ENCODE measurements at regions not wholly inside any gene's neighbourhood (a gene's known extent, or its start where the extent isn't known, plus 50 kb on each side); places are given as distances from the start of the nearest gene placed in this dataset.
"Not testable (repeated sequence)": the region's sequence is repeated elsewhere in the genome, so short reads cannot be mapped to it uniquely, and the experiment has no call there.

DNA sequence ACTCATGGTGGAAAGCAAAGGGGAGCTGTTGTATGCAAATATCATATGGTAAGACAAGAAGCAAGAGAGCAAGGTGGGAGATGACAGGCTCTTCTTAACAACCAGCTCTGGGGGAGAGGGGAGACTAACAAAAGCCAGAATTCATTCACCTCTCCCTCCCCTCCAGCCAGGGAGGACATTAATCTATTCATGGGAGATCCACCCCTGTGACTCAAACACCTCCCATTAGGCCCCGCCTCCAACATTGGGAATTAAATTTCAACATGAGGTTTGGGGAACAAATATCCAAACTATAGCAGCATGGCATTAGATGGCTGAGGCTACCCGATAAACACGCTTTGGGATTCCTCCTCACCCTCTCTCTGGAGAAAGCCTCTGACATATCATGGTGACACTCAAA, 210.6 kb downstream of the RHOU start:
- DNase-seq: no peak

- not testable (repeated sequence) for DNase-seq
Measured at GRCh38 chr1:228949617-228950016, 214.3 kb downstream of the RHOU start.

DNA sequence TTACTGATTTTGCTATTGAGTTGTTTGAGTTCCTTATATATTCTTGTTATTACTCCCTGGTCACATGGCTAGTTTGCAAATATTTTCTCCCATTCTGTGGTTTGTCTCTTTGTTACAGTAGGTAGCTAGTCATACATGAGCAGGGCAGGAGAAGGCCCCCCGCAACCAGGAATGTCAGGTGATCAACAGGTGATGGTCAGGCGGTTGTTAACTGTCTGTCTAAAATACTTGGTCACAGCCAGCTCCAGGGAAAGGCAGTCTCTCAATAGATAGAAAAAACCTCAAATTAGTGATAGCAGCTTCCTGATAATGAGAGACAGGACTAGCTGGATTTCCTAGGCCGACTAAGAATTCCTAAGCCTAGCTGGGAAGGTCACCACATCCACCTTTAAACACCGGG, 217.9 kb downstream of the RHOU start:
- DNase-seq: no peak

GRCh38 chr1:228953808-228954207, 218.5 kb downstream of the RHOU start:
- not testable (repeated sequence) for DNase-seq

DNA sequence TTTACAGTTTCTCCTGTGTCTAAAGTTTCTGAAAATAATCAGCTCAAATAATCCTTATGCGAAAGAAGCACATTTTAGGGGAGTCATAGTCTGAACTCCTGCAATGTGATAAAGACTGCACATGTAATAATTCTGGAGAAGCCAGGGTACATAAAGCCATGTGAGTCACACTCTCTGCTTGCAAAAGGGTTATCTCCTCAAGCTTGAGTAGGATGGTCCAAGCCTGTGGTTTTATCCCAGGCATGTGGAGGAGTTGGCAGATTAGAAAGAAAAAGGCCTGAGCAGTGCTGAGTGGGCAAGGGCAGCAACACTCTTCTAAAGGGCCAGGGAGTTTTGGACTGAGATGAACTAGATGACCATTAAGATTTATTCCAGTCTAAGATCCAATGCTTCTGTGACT, 220.4 kb downstream of the RHOU start:
- no peak for DNase-seq

DNA sequence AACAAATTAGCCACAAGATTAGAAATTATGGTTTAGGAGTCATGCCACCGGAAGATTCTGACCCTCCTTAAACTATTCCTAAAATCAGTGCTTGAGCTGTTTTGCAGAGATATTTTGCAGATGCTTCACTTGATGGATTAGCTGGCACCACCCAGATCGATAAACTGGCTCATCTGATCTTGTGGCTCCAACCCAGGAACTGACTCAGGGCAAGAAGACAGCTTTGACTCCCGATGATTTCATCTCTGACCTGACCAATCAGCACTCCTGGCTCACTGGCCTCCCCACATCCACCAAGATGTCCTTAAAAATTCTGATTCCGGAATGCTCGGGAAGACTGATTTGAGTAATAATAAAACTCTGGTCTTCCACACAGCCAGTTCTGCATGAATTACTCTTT, 221.6 kb downstream of the RHOU start:
- no peak for DNase-seq

DNA sequence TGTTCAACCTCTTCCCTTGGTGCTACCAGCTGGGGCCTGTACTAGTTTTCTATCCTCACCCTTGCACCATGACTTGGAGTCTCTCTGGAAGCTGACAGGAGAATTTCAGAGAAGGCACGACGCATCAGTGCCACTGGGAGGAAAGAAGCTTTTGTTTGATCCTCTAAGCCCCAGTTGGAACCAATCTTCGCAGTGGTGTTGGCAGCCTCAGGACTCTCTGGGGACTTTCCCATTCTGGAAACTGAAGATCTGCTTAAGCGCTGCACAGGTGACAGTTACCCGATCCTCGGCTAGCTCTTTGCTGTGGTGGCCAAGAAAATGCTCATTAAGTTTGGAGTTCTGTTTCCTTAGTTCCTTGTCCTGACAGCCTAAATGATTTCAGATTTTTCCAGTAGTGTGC, 222.3 kb downstream of the RHOU start:
- peak; percentile 65 for DNase-seq

- DNase-seq: no peak
Measured at GRCh38 chr1:228958121-228958520, 222.8 kb downstream of the RHOU start.

DNA sequence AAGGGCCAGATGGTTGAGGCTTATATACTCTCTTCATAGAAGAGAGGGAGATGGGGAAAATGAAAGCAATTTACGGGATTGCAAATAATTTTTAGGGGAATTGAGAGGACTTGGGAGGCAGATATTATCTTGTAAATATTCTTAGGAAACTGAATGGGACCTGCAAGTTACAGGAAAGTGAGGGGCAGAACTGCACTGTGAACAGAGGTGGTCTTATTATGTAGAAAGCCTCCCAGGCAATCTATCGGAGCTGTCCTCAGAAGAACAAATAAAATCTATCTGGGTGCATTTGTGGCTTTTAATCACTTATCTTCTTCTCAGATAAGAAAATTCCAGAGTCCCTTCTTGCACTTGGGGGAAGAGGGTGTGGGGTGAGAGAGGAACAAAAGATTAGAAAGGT, 223.5 kb downstream of the RHOU start:
- no peak for DNase-seq

DNA sequence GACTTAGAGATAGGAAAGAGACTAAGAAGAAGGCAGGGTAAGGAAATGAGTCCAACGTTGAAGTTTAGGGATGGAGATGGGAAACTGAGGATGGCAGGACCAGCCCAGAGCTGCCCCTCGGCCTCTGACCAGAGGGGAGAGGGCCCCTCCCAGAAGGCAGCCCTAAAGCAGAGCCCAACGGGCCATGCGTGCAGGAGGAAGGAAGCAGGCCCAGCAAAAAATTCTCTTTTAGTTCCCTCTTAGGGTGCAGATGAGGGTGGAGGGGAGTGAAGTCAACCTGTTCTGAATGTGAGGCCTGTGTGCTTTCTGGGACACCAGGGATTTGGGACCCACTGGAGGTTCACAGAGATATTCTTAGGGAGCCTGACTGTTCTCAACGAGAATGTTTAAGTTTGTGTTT, 225.4 kb downstream of the RHOU start:
- DNase-seq: no peak

GRCh38 chr1:228961511-228961910, 226.2 kb downstream of the RHOU start:
- no peak for DNase-seq

GRCh38 chr1:228963795-228964177, 228.5 kb downstream of the RHOU start:
- no peak for DNase-seq

DNA sequence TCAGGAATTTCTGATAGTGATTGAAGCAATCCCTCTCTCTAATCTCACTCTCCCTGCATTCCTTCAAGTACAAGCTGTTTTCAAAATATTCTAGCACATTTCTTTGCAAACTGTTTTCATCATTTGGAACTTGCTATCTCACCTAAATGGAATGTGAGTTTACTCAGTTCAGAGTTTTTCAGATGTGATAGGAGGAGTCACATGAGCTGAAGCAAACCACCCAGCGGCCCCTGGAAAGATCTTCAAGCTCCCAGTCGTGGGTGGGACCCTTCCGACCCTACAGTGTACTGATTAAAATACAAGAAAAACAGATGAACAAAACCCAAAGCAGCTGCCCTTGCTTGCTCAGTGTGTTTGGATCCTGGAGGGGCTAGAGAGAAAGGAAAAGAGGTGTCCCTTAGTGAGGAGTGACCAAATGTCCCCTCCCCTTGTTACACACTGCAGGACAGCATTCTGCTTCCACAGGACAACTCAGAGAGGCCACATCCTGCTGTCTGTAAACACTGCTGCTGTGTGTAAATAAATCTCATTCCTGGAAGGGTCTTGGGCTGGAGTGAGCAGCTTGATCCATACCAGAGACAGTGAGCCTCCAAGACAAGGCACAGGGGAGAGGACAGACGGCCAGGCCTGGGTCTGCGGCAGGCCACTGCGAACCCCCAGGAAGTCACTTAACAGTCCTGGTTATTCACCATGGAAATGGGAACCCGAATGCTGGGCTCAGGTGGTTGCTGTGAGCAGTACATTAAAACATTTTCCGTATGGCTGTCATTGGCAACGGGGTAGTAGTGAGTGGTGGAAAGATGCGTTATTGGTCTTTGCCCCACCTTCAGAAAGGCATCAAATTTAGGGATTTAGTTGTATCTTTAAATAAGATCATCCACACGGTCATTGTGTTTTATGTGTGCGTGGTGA, 229.2 kb downstream of the RHOU start:
- DNase-seq: no peak

DNA sequence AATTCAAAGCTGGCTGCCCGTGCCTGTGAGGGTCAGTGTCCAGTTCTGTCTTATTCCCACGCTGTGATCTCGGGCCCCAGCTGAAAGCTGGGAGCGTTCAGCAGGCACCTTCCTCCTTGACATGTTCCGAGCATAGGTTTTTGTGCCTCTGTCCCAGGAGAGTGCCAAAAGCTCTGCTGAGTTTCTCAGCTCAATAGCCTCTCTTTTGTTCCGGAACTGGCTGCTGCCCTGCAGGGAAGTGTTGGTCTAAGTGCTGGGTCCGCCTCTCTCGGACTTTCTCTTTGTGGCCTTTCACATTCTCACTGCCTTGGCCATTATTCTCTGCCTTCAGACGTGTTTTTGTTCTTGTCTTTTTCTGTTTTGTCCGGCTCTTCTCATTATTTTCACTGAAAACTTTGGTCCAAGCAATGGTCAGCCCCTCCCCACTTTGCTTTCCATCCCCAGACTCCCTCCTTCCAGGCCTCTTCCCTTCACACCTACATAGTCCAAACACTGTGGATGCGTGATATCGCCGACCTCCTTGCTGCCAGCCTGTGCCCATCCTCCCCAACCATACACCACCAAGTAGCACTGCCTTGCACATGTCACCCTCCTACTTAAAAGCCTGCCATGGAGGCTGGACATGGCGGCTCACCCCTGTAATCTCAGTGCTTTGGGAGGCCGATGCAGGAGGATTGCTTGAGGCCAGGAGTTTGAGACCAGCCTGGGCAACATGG, 233.8 kb downstream of the RHOU start:
- DNase-seq: no peak

DNA sequence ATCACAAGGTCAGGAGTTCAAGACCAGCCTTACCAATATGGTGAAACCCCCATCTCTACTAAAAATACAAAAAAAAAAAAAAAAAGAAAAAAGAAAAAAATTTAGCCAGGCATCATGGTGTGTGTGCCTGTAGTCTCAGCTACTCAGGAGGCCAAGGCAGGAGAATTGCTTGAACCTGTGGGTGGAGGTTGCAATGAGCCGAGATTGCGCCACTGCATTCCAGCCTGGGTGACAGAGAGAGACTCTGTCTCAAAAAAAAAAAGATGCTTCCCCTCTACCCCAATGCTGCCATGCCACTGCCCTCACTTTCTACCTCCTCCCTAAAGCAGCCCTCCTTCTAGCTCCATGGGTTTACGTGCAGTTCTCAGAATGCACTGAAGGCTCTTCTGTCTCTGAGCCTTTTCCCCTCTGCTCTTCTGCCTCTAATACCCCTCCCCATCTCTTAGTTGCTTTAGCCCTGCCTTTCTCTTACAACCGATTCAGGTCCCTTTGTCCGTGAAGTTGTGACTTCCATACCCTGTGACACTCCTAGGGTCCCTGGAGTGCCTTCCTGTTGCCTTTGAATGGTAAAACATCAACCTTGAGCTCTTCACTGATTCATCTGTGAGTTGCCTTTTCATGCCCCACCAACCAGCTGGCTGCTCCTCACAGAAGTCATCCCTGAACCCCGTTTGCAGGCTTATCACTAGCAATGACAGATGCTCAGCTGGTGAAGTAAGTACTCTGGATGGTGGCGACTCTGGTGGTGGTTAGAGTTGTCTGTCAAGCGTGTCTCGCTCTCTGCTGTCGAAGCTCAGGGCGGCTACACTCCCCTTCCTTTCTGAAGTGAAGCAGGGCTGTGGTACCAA, 234.9 kb downstream of the RHOU start:
- DNase-seq: no peak

DNA sequence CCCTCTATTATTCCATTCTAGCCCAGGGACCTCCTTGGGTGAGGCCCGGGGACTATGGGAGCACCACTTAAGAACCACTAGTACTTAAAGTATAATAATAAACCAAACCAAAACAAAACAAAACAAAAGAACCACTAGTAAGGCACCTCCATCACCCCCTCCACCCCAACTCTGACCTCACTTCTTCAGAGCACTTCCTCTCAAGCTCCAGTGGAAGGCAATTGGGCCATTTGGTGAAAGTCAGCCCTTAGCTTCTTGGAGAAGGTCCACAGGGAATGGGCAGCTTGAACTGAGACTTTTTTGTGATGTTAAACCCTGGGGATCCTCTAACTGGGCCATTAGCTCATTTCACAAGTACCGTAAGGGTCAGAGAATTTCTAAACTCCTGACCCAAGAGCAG, 237.3 kb downstream of the RHOU start:
- DNase-seq: no peak

DNA sequence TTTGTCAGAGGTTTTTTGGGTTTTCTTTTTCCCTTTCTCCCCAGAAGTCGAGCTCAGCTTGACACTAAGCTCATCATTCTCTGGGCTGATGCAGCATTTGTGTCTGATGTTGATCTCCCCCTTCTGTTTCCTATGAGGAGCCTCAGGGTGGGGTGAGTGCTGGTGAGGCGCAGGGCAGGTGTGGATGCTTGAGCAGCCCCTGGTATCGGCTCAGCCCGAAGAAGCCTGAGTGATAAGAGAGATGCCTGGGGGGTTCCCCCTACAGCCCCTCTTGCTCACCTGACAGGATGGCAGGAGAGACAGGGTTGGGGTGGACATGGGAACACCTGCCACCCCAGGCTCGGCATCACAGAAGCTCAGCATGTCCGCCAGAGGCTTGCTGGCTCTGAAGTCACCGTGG, 239.0 kb downstream of the RHOU start:
- DNase-seq: no peak

GRCh38 chr1:228975238-228975907, 240.1 kb downstream of the RHOU start:
- DNase-seq: no peak

DNA sequence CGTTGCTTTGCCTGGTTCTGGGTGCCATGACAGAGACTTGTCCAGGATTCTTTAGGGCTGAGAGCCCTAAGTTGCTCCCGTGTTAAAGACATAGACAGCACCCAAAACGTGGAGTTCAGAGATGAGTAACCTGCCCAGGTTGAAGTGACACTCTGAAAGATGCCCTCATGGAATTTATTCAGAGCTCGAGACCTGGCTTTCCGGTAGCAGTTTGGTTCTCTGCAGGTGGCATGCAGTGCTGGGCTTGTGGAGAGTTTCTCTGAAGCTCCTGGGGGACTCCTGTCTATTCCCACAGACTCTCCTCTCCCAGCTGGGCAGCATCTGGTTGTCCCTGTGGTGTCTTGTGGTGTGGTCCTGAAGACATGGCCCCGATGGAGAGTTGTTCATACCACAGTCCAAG, 241.0 kb downstream of the RHOU start:
- DNase-seq: no peak

DNA sequence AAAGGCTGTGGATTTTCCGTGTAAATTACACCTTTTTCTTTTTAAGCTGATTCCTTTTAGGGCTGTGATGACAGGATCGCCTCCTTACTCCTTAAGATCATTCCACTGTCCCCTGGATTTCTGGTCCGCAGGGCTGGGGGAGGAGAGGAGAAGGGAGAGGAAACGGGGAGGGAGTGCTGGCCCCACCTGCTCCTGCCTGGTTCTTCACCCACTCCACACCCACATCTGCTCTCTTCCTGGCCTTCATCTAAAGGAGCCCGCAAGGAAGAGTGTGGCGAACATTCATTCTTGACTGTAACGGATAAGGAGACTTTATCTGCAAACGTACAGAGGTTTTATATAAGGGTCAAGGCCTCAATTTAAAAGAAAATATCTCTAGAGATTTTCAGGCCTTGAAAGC, 242.0 kb downstream of the RHOU start:
- no peak for DNase-seq

DNA sequence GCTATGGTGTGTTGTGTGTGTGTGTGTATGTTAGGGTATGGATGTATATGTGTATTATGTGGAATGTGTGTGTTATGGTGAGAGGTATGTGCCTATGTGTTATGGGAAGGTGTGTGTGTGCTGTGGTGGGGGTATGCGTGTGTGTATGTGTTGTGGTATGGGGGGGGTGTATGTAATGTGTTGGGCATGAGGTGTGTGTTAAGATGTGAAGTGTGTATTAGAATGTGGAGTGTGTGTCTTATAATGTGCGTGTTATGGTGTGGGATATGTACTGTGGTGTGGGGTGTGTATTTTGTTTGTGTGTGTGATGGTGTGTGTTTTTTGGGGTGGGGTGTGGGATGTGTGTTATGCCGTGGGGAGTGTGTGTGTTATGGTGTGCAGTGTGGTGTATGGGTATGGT, 242.5 kb downstream of the RHOU start:
- DNase-seq: no peak

DNA sequence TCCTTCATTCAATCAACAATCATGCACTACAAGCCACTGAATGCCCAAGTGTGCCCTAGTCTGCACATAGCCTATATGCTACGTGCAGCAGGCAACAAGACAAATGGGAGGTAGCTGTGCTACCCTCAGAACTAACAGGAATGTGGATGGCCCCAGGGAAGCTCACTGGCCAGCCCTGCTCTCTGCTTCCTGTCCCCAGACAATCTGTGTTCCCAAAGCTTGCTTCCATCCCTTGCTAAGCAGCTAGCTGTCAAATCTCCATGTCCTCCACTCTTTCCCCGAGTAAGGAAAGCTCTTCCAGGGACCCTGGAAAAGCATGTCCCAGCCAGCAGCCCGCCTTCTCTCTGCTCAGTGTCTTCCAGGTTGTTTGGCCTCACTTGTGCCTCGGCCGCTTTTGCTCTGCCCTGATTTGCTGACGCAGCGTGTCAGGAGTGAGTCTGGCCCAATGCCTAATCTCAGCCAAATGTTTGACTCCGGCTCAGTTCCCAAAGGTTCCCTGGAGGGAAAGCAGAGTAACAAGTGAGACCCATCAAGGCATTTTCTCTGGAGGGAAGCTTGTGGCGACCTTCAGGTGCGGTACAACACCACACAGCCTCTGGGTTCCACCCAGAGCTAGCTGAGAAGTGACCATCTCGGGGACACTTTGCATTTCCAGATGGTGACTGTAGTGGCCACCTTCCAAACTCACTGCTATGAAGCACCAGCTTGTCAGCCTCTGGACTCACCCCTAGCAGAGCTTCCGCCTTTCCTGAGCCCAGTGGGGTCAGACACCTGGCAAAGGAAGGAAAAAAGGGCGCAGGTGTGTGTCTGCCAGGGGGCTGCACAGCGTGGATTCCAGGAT, 243.4 kb downstream of the RHOU start:
- peak; percentile 9 for DNase-seq
